HG03025 (cell line): ENCODE measurements at regions not wholly inside any gene's neighbourhood (a gene's known extent, or its start where the extent isn't known, plus 50 kb on each side); places are given as distances from the start of the nearest gene placed in this dataset.

Experiments
- ATAC-seq: cut with Tn5 transposase; IDR thresholded peaks from one replicate; pipeline ENCODE4 v1.9.1; 2021; ENCODE audit warnings: mild to moderate bottlenecking, moderate library complexity; ENCODE audit not compliant: unreplicated experiment, low FRiP score

DNA sequence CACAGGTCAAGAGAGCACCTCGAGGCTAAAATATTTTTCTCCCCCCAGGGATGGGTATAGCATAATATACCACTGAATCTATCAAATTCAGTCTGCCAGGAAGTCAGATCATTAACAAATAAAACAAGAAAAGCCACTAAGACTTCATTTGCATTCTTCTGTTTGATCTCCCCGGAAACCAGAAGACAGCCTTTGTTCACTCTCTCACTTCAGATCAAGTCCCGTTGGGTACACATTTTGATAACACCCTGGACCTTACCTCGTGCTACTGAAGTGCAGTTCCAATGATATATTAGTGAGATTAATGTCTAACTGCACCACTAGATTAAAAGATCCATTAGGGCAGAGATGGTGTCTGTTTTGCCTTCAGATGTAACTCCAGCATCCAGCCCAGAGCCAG, 157.7 kb upstream of the B3GAT2 start:
- no peak for ATAC-seq

GRCh38 chr6:71114986-71115385, 158.1 kb upstream of the B3GAT2 start:
- ATAC-seq, result no peak

DNA sequence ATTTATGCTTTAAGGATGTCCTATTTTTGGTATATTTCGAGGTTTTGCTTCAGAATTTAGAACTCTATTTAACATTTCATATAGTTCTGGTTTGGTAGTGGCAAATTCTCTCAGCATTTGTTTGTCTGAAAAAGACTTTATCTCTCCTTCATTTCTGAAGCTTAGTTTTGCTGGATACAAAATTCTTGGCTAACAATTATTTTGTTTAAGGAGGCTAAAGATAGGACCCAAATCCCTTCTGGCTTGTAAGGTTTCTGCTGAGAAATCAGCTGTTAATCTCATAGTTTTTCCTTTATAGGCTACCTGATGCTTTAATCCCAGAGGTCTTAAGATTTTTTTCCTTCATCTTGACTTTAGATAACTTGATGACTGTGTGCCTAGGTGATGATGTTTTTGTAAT, 162.7 kb upstream of the B3GAT2 start:
- no peak for ATAC-seq

DNA sequence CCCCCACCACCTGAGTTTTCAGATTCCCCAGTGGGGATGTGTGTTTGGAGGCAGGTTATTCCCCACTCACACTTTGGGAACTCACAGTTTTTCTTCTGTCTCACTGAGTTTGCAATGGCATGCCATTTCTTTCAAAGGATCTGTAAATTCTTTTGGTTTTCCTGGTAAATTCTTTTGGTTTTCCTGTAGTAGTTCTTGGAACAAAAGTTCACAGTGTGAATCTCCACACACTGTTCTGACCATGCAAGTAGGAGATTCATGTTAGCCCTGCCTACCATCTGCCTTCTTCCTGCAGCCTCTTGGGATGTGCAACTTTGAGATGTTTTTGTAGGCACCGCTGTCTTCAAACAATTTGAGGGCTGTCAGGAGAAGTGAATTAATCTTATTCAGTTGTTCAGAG, 165.6 kb upstream of the OGFRL1 start:
- ATAC-seq, result no peak

GRCh38 chr6:71124340-71124739, 164.3 kb upstream of the OGFRL1 start:
- ATAC-seq, result no peak

- no peak for ATAC-seq
These were observed 163.4 kb upstream of the OGFRL1 start for GRCh38 chr6:71125216-71125615.

DNA sequence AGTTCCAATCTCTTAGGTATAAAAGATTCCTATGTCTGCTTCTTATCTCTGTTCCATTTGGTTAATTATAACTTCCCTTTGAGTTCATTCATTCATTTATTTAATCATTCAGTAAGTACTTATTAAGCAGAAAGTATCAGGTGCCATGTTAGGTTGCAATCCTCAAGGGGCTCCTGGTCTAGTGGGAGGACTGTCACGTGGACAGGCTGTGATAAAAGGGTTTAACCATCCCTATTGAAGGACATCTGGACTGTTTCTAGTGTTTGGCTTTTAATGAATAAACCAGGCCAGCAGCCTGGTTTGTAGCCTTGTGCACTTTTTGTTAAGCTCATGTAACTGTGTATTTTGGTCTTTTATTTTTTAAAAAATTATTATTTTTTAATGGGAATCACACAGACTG, 162.1 kb upstream of the OGFRL1 start:
- ATAC-seq, result no peak

GRCh38 chr6:71127374-71127773, 161.2 kb upstream of the OGFRL1 start:
- ATAC-seq, result no peak

DNA sequence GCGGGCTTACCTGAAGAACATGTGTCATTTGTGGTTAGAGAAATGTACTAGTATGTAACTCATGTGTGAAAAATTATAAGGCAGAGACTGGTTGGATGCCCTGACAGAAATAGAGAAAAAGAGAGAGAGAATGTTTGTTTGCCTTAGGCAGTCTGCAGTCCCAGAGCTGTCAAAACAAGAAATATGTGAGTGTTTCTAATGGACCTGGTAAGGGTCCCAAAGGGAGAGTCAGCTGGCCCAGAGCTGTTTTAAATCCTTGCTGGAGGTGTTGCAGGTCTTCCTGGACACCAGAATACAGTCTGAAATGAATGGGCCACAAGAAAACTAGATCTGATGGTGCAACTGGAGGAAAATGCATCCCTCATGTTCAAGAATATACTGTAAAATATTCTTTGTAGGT, 158.3 kb upstream of the OGFRL1 start:
- no peak for ATAC-seq

- ATAC-seq, result no peak
These were observed 153.5 kb upstream of the OGFRL1 start for GRCh38 chr6:71134929-71135642.

GRCh38 chr6:71137973-71138372, 150.6 kb upstream of the OGFRL1 start:
- no peak for ATAC-seq

- no peak for ATAC-seq
These were observed 150.2 kb upstream of the OGFRL1 start for GRCh38 chr6:71138376-71138775.

GRCh38 chr6:71139249-71139648, 149.4 kb upstream of the OGFRL1 start:
- no peak for ATAC-seq

GRCh38 chr6:71153755-71154325, 134.8 kb upstream of the OGFRL1 start:
- no peak for ATAC-seq

DNA sequence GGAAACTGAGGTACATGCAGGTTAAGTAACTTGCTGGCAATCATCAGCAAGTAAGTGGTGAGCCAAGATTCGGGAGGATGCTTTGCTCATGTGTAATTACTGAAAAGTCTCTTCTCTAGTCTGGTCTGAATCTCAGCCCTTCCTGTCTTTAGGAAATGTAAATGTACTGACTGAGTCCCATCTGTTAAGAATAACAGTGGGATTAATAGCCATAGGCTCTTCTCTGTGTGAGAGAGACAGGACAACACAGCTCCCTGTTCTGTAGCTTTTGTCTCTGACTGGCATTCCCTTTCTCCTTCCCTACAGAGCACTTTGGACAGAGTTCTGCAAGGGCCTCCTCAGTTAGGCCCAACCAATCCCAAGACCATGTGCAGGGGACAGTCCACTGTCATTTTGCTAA, 131.3 kb upstream of the OGFRL1 start:
- no peak for ATAC-seq

- no peak for ATAC-seq
These were observed 123.7 kb upstream of the OGFRL1 start for GRCh38 chr6:71164890-71165289.

GRCh38 chr6:71168233-71168765, 120.3 kb upstream of the OGFRL1 start:
- no peak for ATAC-seq

- ATAC-seq, result no peak
These were observed 117.0 kb upstream of the OGFRL1 start for GRCh38 chr6:71171497-71172070.

- no peak for ATAC-seq
These were observed 109.2 kb upstream of the OGFRL1 start for GRCh38 chr6:71179249-71179885.

GRCh38 chr6:71181565-71181964, 107.0 kb upstream of the OGFRL1 start:
- ATAC-seq, result no peak

- no peak for ATAC-seq
These were observed 101.5 kb upstream of the OGFRL1 start for GRCh38 chr6:71187141-71187540.
